GM23338 (cell line): ENCODE measurements at regions not wholly inside any gene's neighbourhood (a gene's known extent, or its start where the extent isn't known, plus 50 kb on each side); places are given as distances from the start of the nearest gene placed in this dataset.

Source experiments
- ATAC-seq: fragments of 200-7000 bp; cut with Tn5 transposase; 3 replicates; pipeline ENCODE4 v1.9.1; 2020
- DNase-seq: peaks from one replicate; pipeline ENCODE4 v3.0.0-alpha.2; 2015; ENCODE audit warnings: low spot score
- H2AFZ ChIP-seq: fragments of 200-600 bp; sonication (generic); 2 replicates; pipeline ENCODE4 v1.8.0; 2016; ENCODE audit warnings: antibody characterized with exemption, mild to moderate bottlenecking, moderate library complexity
- H3F3A ChIP-seq: fragments of 200-600 bp; sonication (generic); replicated peaks from 2 replicates; pipeline ENCODE4 v1.8.0; 2017; ENCODE audit warnings: antibody characterized with exemption, mixed run types, low read depth
- H3K27ac ChIP-seq: fragments of 200-600 bp; sonication (generic); 2 replicates; pipeline ENCODE4 v1.6.1; 2016; ENCODE audit warnings: low read depth
- H3K27me3 ChIP-seq: fragments of 200-600 bp; sonication (generic); 2 replicates; pipeline ENCODE4 v1.8.0; 2016; ENCODE audit warnings: mild to moderate bottlenecking, mixed run types, moderate library complexity; ENCODE audit not compliant: insufficient read depth
- H3K36me3 ChIP-seq: fragments of 200-600 bp; sonication (generic); 2 replicates; pipeline ENCODE4 v1.8.0; 2016; ENCODE audit warnings: mild to moderate bottlenecking; ENCODE audit not compliant: insufficient read depth
- H3K4me1 ChIP-seq: fragments of 200-600 bp; sonication (generic); 2 replicates; pipeline ENCODE4 v1.8.0; 2016; ENCODE audit warnings: mild to moderate bottlenecking, moderate library complexity; ENCODE audit not compliant: insufficient read depth
- H3K4me2 ChIP-seq: fragments of 200-600 bp; sonication (generic); 2 replicates; pipeline ENCODE4 v1.7.1; 2017; ENCODE audit warnings: mixed run types
- H3K4me3 ChIP-seq: fragments of 200-600 bp; sonication (generic); 2 replicates; pipeline ENCODE4 v1.6.1; 2016; ENCODE audit warnings: mixed run types
- H3K79me2 ChIP-seq: fragments of 200-600 bp; sonication (generic); replicated peaks from 2 replicates; pipeline ENCODE4 v1.8.0; 2017; ENCODE audit warnings: mild to moderate bottlenecking; ENCODE audit not compliant: insufficient read depth
- H3K9me2 ChIP-seq: fragments of 200-600 bp; sonication (generic); 2 replicates; pipeline ENCODE4 v1.8.0; 2017; ENCODE audit not compliant: insufficient read depth
- H4K20me1 ChIP-seq: fragments of 200-600 bp; sonication (generic); replicated peaks from 2 replicates; pipeline ENCODE4 v1.8.0; 2017; ENCODE audit warnings: mild to moderate bottlenecking; ENCODE audit not compliant: insufficient read depth
- H3K27ac Mint-ChIP-seq: 2 replicates; pipeline ENCODE4 v1.8.0; 2020; ENCODE audit warnings: inconsistent platforms, mild to moderate bottlenecking, moderate library complexity, mixed read lengths
- H3K27me3 Mint-ChIP-seq: 3 replicates; pipeline ENCODE4 v1.8.0; 2022; ENCODE audit warnings: low read depth, mild to moderate bottlenecking, moderate library complexity, mixed read lengths, inconsistent platforms; ENCODE audit not compliant: insufficient read depth, poor library complexity
- H3K36me3 Mint-ChIP-seq: 3 replicates; pipeline ENCODE4 v1.8.0; 2021; ENCODE audit warnings: low read depth, mild to moderate bottlenecking, inconsistent platforms, moderate library complexity, mixed read lengths
- H3K4me1 Mint-ChIP-seq: 3 replicates; pipeline ENCODE4 v1.8.0; 2020; ENCODE audit warnings: mild to moderate bottlenecking, inconsistent platforms, mixed read lengths
- H3K4me3 Mint-ChIP-seq: 3 replicates; pipeline ENCODE4 v1.8.0; 2021; ENCODE audit warnings: moderate library complexity, mild to moderate bottlenecking, inconsistent platforms, mixed read lengths
- H3K9me3 Mint-ChIP-seq: 3 replicates; pipeline ENCODE4 v1.8.0; 2020; ENCODE audit warnings: moderate library complexity, mild to moderate bottlenecking, inconsistent platforms, mixed read lengths
- CREB1 ChIP-seq: fragments of 250-450 bp; sonication (Bioruptor Pico); IDR thresholded peaks from 2 replicates; pipeline ENCODE4 v1.5.0; 2020; ENCODE audit warnings: low read depth, mild to moderate bottlenecking, moderate library complexity
- EZH2phosphoT487 ChIP-seq: fragments of 200-600 bp; sonication (generic); IDR thresholded peaks from one replicate; pipeline ENCODE4 v1.8.1; 2018; ENCODE audit warnings: antibody characterized with exemption; ENCODE audit not compliant: unreplicated experiment
- POLR2AphosphoS5 ChIP-seq: IDR thresholded peaks from 2 replicates; pipeline ENCODE4 v1.6.1; 2016; ENCODE audit warnings: antibody characterized with exemption, low read depth
- ZNF114 ChIP-seq: fragments of 250-450 bp; sonication (Bioruptor Pico); IDR thresholded peaks from 2 replicates; pipeline ENCODE4 v1.5.0; 2020; ENCODE audit warnings: mild to moderate bottlenecking, moderate library complexity
- TF ChIP-seq, protein P1 (sequence below): IDR thresholded peaks from one replicate; pipeline ENCODE4 v1.6.1; 2018; ENCODE audit warnings: antibody characterized with exemption; ENCODE audit not compliant: unreplicated experiment
- TF ChIP-seq, protein P2 (sequence below): IDR thresholded peaks from 2 replicates; pipeline ENCODE4 v1.6.1; 2016; ENCODE audit warnings: antibody characterized with exemption

- Histone ChIP-seq H4K20me1 (no peaks in the 10 kb centered on the region), H2AFZ (0 out of 2 replicates have a peak overlapping the region, but pooled peaks have one; percentile 14), H3K4me2 (no peak overlapping the region), H3K36me3 (no peaks in the 10 kb centered on the region), H3F3A (no peaks in the 10 kb centered on the region), H3K27me3 (no peaks in the 10 kb centered on the region), H3K9me2 (0 out of 2 replicates have a peak, but pooled peaks cover 5% of the 10 kb centered on the region), H3K79me2 (no peaks in the 10 kb centered on the region), H3K4me1 (no peaks in the 10 kb centered on the region), H3K27ac (no peak overlapping the region), H3K4me3 (no peak overlapping the region)
- ATAC-seq: no peak
- H3K36me3 Mint-ChIP-seq: no peaks in the 10 kb centered on the region
- no peak for DNase-seq
- no peak overlapping the region for H3K4me3 Mint-ChIP-seq
- H3K4me1 Mint-ChIP-seq: no peaks in the 10 kb centered on the region
- H3K9me3 Mint-ChIP-seq: no peaks in the 10 kb centered on the region
- H3K27ac Mint-ChIP-seq: no peak overlapping the region
- TF ChIP-seq ZNF114 (CRISPR knock-in tag): no peak
- TF ChIP-seq POLR2AphosphoS5: no peak
- no peak for TF ChIP-seq CREB1 (CRISPR knock-in tag)
- TF ChIP-seq, protein P1, sequence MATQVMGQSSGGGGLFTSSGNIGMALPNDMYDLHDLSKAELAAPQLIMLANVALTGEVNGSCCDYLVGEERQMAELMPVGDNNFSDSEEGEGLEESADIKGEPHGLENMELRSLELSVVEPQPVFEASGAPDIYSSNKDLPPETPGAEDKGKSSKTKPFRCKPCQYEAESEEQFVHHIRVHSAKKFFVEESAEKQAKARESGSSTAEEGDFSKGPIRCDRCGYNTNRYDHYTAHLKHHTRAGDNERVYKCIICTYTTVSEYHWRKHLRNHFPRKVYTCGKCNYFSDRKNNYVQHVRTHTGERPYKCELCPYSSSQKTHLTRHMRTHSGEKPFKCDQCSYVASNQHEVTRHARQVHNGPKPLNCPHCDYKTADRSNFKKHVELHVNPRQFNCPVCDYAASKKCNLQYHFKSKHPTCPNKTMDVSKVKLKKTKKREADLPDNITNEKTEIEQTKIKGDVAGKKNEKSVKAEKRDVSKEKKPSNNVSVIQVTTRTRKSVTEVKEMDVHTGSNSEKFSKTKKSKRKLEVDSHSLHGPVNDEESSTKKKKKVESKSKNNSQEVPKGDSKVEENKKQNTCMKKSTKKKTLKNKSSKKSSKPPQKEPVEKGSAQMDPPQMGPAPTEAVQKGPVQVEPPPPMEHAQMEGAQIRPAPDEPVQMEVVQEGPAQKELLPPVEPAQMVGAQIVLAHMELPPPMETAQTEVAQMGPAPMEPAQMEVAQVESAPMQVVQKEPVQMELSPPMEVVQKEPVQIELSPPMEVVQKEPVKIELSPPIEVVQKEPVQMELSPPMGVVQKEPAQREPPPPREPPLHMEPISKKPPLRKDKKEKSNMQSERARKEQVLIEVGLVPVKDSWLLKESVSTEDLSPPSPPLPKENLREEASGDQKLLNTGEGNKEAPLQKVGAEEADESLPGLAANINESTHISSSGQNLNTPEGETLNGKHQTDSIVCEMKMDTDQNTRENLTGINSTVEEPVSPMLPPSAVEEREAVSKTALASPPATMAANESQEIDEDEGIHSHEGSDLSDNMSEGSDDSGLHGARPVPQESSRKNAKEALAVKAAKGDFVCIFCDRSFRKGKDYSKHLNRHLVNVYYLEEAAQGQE: no peak
- H3K27me3 Mint-ChIP-seq: peaks cover 2% of the 10 kb centered on the region
Observed at GRCh38 chr4:128468123-128468989, 180.7 kb upstream of the PGRMC2 start.

GRCh38 chr4:128465523-128465922 lies 177.9 kb upstream of the PGRMC2 start:
- Histone ChIP-seq H3K4me2 (no peak overlapping the region), H3K27ac (no peak overlapping the region), H3K4me3 (no peak overlapping the region), H3K27me3 (no peaks in the 10 kb centered on the region), H3F3A (no peaks in the 10 kb centered on the region), H3K4me1 (peaks cover 21% of the 10 kb centered on the region), H4K20me1 (no peaks in the 10 kb centered on the region), H3K9me2 (peaks cover 16% of the 10 kb centered on the region; the same call in 1 of the 2 replicates), H3K36me3 (no peaks in the 10 kb centered on the region), H2AFZ (no peak overlapping the region), H3K79me2 (no peaks in the 10 kb centered on the region)
- no peak for ATAC-seq
- H3K4me3 Mint-ChIP-seq: no peak overlapping the region
- peaks cover 2% of the 10 kb centered on the region for H3K27me3 Mint-ChIP-seq
- TF ChIP-seq, protein P1: no peak
- TF ChIP-seq EZH2phosphoT487: no peak
- TF ChIP-seq, protein P2, sequence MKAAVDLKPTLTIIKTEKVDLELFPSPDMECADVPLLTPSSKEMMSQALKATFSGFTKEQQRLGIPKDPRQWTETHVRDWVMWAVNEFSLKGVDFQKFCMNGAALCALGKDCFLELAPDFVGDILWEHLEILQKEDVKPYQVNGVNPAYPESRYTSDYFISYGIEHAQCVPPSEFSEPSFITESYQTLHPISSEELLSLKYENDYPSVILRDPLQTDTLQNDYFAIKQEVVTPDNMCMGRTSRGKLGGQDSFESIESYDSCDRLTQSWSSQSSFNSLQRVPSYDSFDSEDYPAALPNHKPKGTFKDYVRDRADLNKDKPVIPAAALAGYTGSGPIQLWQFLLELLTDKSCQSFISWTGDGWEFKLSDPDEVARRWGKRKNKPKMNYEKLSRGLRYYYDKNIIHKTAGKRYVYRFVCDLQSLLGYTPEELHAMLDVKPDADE: no peak
- H3K4me1 Mint-ChIP-seq: no peaks in the 10 kb centered on the region; the same call in 2 of the 3 replicates
- no peaks in the 10 kb centered on the region; the same call in 1 of the 3 replicates for H3K9me3 Mint-ChIP-seq
- no peak for DNase-seq
- H3K27ac Mint-ChIP-seq: no peak overlapping the region; the same call in 1 of the 2 replicates
- peaks cover 2% of the 10 kb centered on the region; the same call in 2 of the 3 replicates for H3K36me3 Mint-ChIP-seq
